Type B pancreatic cell (in vitro differentiated cells): ENCODE measurements at regions not wholly inside any gene's neighbourhood (a gene's known extent, or its start where the extent isn't known, plus 50 kb on each side); places are given as distances from the start of the nearest gene placed in this dataset.

Experiments used
- DNase-seq: peaks from one replicate; pipeline ENCODE4 v3.0.0; 2021; ENCODE audit warnings: mixed read lengths; ENCODE audit not compliant: unreplicated experiment; ENCODE audit errors: extremely low spot score
- H3K27ac Mint-ChIP-seq: 2 replicates; pipeline ENCODE4 v1.8.0; 2021; ENCODE audit warnings: mild to moderate bottlenecking, mixed read lengths
- H3K27me3 Mint-ChIP-seq: 2 replicates; pipeline ENCODE4 v1.8.0; 2021; ENCODE audit warnings: mixed read lengths
- H3K36me3 Mint-ChIP-seq: 2 replicates; pipeline ENCODE4 v1.8.0; 2021; ENCODE audit warnings: mixed read lengths
- H3K4me1 Mint-ChIP-seq: one replicate; pipeline ENCODE4 v1.8.0; 2021; ENCODE audit warnings: mixed read lengths; ENCODE audit not compliant: unreplicated experiment
- H3K4me3 Mint-ChIP-seq: 2 replicates; pipeline ENCODE4 v1.8.0; 2021; ENCODE audit warnings: mild to moderate bottlenecking, mixed read lengths
- H3K9me3 Mint-ChIP-seq: 2 replicates; pipeline ENCODE4 v1.8.0; 2021; ENCODE audit warnings: mixed read lengths
- TF ChIP-seq, protein P1 (sequence below): fragments of 200-600 bp; sonication (generic); conservative IDR thresholded peaks from 2 replicates; pipeline ENCODE4 v1.5.0; 2021; ENCODE audit warnings: antibody characterized with exemption, mild to moderate bottlenecking

GRCh38 chr2:9149726-9150567, 56.7 kb upstream of the ASAP2 start:
- peaks cover 10% of the 10 kb centered on the region for H3K4me1 Mint-ChIP-seq
- H3K9me3 Mint-ChIP-seq: no peaks in the 10 kb centered on the region
- no peak for DNase-seq
- H3K36me3 Mint-ChIP-seq: no peaks in the 10 kb centered on the region
- no peak overlapping the region for H3K4me3 Mint-ChIP-seq
- no peaks in the 10 kb centered on the region for H3K27me3 Mint-ChIP-seq
- no peak overlapping the region for H3K27ac Mint-ChIP-seq
- TF ChIP-seq, protein P1, sequence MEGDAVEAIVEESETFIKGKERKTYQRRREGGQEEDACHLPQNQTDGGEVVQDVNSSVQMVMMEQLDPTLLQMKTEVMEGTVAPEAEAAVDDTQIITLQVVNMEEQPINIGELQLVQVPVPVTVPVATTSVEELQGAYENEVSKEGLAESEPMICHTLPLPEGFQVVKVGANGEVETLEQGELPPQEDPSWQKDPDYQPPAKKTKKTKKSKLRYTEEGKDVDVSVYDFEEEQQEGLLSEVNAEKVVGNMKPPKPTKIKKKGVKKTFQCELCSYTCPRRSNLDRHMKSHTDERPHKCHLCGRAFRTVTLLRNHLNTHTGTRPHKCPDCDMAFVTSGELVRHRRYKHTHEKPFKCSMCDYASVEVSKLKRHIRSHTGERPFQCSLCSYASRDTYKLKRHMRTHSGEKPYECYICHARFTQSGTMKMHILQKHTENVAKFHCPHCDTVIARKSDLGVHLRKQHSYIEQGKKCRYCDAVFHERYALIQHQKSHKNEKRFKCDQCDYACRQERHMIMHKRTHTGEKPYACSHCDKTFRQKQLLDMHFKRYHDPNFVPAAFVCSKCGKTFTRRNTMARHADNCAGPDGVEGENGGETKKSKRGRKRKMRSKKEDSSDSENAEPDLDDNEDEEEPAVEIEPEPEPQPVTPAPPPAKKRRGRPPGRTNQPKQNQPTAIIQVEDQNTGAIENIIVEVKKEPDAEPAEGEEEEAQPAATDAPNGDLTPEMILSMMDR: no peak

GRCh38 chr2:9149388-9149660, 57.3 kb upstream of the ASAP2 start:
- no peak overlapping the region for H3K4me3 Mint-ChIP-seq
- H3K9me3 Mint-ChIP-seq: no peaks in the 10 kb centered on the region
- no peak for DNase-seq
- H3K27ac Mint-ChIP-seq: no peak overlapping the region
- peaks cover 14% of the 10 kb centered on the region for H3K4me1 Mint-ChIP-seq
- H3K27me3 Mint-ChIP-seq: no peaks in the 10 kb centered on the region
- no peaks in the 10 kb centered on the region for H3K36me3 Mint-ChIP-seq
- TF ChIP-seq, protein P1: no peak

GRCh38 chr2:9146646-9147045, 60.0 kb upstream of the ASAP2 start:
- H3K9me3 Mint-ChIP-seq: no peaks in the 10 kb centered on the region
- TF ChIP-seq, protein P1: no peak
- H3K27ac Mint-ChIP-seq: no peak overlapping the region
- no peak overlapping the region for H3K4me3 Mint-ChIP-seq
- H3K36me3 Mint-ChIP-seq: no peaks in the 10 kb centered on the region
- peaks cover 1% of the 10 kb centered on the region for H3K27me3 Mint-ChIP-seq
- H3K4me1 Mint-ChIP-seq: peaks cover 15% of the 10 kb centered on the region
- DNase-seq: no peak

DNA sequence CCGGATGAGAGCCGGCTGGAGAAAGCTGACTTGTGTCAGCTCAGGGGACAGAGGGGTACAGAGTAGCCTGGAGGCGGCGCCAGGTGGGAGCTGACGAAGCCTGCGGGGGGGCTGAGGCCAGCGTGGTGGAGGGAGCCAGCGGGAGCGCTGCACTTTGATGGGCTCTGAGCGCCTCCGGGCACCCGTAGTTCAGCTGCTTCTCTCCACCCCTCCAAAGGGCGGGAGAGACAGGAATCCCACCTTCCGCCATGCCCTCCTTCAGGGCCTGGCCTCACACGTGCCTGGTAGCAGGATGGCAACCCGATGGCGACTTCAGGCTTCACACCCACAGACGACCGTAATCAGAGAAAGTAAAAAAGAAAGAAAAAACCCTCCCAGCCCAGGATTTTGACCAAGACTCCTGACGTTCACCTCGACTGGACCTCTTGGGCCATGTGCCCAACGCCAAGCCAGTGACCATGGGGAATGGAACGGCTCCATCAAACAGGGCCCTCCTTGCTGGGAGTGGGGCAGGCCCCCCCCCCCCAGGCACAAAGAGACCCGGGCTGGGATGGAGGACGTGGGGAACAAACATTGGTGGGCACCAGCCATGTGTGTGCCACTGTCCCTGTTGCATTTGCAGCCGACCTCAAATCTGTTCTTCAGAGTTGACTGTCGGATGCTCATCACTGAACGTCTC, 60.7 kb upstream of the ASAP2 start:
- no peak overlapping the region for H3K4me3 Mint-ChIP-seq
- DNase-seq: no peak
- H3K27me3 Mint-ChIP-seq: peaks cover 3% of the 10 kb centered on the region
- H3K9me3 Mint-ChIP-seq: no peaks in the 10 kb centered on the region
- no peak overlapping the region for H3K27ac Mint-ChIP-seq
- TF ChIP-seq, protein P1: no peak
- no peaks in the 10 kb centered on the region for H3K36me3 Mint-ChIP-seq
- H3K4me1 Mint-ChIP-seq: peaks cover 19% of the 10 kb centered on the region

GRCh38 chr2:9145109-9145751, 61.4 kb upstream of the ASAP2 start:
- DNase-seq: no peak
- Mint-ChIP-seq H3K27me3 (peaks cover 3% of the 10 kb centered on the region), H3K4me1 (peaks cover 23% of the 10 kb centered on the region), H3K9me3 (no peaks in the 10 kb centered on the region), H3K4me3 (no peak overlapping the region), H3K27ac (no peak overlapping the region), H3K36me3 (no peaks in the 10 kb centered on the region)
- TF ChIP-seq, protein P1: no peak
